ENCODE measurements at regions not wholly inside any gene's neighbourhood (a gene's known extent, or its start where the extent isn't known, plus 50 kb on each side); places are given as distances from the start of the nearest gene placed in this dataset.

DNA sequence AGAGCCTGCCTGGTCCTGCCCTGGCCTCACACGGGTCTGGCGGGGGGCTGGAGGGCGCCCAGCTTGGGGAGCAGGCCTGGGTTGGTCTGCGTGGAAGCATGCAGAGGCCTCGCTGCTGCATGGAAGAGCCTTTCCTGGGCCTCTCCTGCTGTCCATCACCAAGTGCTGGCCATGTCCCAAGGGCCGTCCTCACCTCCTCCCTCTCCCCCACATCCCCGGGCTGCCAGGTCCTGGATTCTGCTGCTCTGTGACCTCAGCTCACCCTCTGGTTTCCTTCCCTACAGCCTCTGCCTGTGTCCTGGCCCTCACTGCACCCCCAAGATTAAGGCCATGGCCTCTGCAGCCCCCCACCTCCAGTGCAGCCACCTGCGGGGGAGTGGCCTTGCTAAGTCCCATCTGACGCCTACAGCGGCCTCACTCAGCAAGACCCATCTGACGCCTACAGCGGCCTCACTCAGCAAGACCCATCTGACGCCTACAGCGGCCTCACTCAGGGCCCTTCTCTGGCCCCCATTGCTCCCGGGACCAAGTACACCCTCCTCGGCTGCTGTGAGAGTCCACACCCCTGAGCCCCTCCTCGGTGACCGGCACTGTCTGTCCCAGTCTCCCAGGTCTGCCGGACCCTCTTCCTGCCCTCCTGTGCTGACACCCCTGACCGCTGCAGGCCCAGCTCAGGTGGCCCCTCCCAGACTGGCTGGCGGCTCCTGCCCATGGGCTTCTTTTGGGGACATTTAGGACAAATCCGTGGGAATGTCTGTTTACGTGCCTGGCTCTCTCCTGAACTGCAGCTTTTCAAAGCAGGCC lies 119.5 kb upstream of the B3GAT1 start:
- H3K4me3 ChIP-seq (ENCODE audit: low read depth, low read length) = no peak overlapping the region
- DNase-seq (ENCODE audit: low read depth) = no peak
- TF ChIP-seq, protein P1, sequence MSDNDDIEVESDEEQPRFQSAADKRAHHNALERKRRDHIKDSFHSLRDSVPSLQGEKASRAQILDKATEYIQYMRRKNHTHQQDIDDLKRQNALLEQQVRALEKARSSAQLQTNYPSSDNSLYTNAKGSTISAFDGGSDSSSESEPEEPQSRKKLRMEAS (IDR thresholded peaks at IDR 0.05; ENCODE audit: low read depth, low read length) = no peak
- TF ChIP-seq MYC (IDR thresholded peaks at IDR 0.05; ENCODE audit: low read depth, low read length) = no peak
- TF ChIP-seq POLR2A (IDR thresholded peaks at IDR 0.05; ENCODE audit: extremely low read depth, insufficient read length) = no peak
- TF ChIP-seq, protein P2, sequence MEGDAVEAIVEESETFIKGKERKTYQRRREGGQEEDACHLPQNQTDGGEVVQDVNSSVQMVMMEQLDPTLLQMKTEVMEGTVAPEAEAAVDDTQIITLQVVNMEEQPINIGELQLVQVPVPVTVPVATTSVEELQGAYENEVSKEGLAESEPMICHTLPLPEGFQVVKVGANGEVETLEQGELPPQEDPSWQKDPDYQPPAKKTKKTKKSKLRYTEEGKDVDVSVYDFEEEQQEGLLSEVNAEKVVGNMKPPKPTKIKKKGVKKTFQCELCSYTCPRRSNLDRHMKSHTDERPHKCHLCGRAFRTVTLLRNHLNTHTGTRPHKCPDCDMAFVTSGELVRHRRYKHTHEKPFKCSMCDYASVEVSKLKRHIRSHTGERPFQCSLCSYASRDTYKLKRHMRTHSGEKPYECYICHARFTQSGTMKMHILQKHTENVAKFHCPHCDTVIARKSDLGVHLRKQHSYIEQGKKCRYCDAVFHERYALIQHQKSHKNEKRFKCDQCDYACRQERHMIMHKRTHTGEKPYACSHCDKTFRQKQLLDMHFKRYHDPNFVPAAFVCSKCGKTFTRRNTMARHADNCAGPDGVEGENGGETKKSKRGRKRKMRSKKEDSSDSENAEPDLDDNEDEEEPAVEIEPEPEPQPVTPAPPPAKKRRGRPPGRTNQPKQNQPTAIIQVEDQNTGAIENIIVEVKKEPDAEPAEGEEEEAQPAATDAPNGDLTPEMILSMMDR (IDR thresholded peaks at IDR 0.05; ENCODE audit: low read depth, low read length) = no peak

DNA sequence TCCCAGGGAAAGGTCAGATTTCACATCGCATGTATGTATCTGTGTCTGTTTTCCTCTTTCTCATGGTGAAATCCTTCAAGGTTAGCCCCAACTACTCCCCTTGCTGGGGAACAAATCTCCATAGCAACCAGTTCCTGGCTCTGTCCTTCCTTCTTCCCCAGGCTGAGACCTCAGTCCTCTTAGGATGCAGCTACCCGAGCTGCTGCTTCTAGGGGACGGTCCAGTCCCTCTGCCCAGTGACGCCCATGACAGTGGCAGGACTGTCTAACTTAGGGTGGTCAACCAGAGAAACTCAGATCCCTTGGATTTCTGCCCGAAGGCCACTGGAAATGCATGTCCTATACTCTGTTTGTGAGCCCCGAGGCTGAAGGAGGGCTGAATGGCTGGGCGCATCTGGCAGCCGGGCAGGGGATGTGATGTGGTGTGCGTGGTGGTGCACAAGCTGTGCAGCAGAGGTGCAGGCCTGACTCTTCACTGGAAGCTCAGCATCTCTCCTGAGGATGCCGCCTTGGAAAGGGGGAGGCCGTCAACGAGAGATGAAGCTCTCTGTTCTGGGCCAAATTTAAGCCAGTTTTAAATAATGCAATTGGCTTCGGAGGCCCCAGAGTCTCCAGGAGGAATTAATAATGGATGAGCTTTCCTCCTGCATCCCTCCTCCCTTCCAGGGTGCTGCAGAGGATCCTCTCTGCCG lies 118.7 kb upstream of the B3GAT1 start:
- TF ChIP-seq, protein P1 (IDR thresholded peaks at IDR 0.05; ENCODE audit: low read depth, low read length) = no peak
- TF ChIP-seq, protein P2 (IDR thresholded peaks at IDR 0.05; ENCODE audit: low read depth, low read length) = no peak
- TF ChIP-seq POLR2A (IDR thresholded peaks at IDR 0.05; ENCODE audit: extremely low read depth, insufficient read length) (no peak), MYC (IDR thresholded peaks at IDR 0.05; ENCODE audit: low read depth, low read length) (no peak)
- H3K4me3 ChIP-seq (ENCODE audit: low read depth, low read length) = no peak overlapping the region
- no peak for DNase-seq (ENCODE audit: low read depth)

DNA sequence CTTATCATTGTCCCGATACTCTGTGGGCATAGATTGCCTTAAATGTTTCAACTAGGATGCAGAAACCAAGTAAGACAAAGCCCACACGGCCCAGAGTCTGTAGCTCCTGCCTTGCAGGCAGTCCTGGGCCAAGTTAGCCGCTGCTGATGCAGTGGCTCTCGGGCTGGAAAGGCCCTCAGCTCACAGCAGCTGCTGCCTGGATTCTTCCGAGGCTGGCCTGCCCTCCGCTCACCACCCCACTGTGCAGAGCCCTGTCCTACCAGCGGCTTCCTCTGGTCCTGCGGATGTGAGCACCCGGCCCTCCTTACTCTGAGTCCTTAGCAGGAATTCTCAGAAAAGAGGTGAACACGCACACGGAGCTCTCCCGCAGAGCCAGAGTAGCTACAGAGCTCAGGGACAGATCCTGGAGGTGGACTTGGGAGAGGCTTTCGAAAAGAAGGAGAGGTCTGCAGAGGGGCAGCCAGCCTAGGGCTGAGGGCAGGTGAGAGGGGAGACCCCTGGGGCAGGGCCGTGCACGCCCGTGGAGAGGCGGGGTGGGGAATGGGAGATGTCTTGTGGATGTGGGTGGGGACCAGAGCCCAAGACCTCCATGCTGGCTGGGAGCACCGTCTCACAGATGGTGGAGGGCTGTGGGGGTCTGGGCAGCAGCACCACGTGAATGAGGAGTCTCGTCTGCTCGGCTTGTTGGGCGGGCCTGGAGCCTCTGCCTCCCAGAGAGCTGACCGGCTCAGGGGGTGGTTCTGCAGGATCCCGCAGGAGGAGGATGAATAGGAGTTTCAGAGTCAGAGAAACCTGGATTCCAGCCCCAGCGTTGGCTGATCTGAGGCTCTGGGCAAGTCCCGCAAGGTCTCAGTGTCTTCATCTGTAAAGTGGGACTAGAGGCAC lies 117.4 kb upstream of the B3GAT1 start:
- H3K4me3 ChIP-seq (ENCODE audit: low read depth, low read length) = no peak overlapping the region
- DNase-seq (ENCODE audit: low read depth) = no peak
- TF ChIP-seq, protein P2 (IDR thresholded peaks at IDR 0.05; ENCODE audit: low read depth, low read length) = no peak
- TF ChIP-seq, protein P1 (IDR thresholded peaks at IDR 0.05; ENCODE audit: low read depth, low read length) = no peak
- TF ChIP-seq MYC (IDR thresholded peaks at IDR 0.05; ENCODE audit: low read depth, low read length) = no peak
- TF ChIP-seq POLR2A (IDR thresholded peaks at IDR 0.05; ENCODE audit: extremely low read depth, insufficient read length) = no peak

DNA sequence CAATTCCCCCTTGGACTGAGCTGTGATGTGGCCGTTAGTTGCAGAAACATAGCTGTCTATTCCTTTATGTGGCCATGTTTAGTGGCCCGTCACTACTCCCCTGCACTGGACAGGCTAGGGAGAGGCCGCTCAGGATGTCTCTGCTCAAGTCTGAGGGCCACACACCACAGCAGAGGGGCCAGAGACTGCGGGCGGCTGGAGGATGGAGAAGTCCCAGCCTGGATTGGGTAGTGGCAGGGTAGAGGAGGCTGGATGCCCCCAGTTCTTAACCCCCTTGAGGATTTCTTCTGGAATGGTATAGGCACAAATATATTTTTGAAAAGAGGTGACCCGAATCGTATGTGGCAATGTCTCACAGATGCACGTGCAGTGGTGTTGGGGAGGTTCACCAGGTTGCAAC lies 116.4 kb upstream of the B3GAT1 start:
- DNase-seq (ENCODE audit: low read depth) = no peak
- TF ChIP-seq MYC (IDR thresholded peaks at IDR 0.05; ENCODE audit: low read depth, low read length) (no peak), POLR2A (IDR thresholded peaks at IDR 0.05; ENCODE audit: extremely low read depth, insufficient read length) (no peak)
- TF ChIP-seq, protein P2 (IDR thresholded peaks at IDR 0.05; ENCODE audit: low read depth, low read length) = no peak
- TF ChIP-seq, protein P1 (IDR thresholded peaks at IDR 0.05; ENCODE audit: low read depth, low read length) = no peak
- H3K4me3 ChIP-seq (ENCODE audit: low read depth, low read length) = no peak overlapping the region

DNA sequence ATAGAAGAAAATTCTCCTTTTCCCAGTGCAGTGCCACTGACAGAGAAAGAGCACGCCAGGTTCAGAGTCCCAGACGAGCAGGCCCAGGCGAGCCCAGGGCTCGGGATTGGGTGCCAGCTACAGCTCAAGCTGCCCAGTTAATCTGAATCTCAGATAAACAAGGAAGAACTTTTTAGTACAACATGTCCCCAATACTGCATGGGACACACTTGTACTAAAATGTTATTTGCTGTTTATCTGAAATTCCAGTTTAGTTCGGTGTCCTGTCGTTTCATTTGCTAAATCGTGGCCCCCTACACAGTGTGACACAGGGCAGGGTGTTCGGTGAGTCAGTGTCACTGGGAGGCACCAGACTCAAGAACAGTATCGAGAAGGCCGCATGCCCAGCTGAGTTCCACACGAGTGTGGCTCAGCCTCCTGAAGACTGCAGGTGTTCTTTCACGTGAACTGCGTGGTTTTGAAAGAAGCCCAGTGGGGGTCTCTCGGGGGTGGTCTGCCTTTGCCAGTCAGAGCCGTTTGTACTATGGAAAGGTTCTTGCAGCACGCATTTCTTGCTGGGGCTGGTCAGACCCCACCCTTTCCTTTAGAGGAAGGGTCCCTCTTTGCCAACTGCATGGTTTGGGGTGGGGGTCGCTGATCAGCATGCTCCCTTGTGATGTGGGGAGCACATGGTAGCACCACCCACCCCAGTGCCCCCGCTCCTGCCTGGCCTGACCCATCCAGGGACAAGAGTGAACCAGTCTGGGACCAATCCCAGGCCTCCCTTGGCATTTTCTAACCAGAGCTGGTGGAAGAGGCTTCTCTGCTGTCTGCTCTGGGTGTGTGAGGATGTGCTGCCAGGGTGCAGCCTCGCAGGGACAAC lies 115.6 kb upstream of the B3GAT1 start:
- DNase-seq (ENCODE audit: low read depth) = no peak
- no peak overlapping the region for H3K4me3 ChIP-seq (ENCODE audit: low read depth, low read length)
- no peak for TF ChIP-seq MYC (IDR thresholded peaks at IDR 0.05; ENCODE audit: low read depth, low read length)
- TF ChIP-seq, protein P1 (IDR thresholded peaks at IDR 0.05; ENCODE audit: low read depth, low read length) = no peak
- no peak for TF ChIP-seq POLR2A (IDR thresholded peaks at IDR 0.05; ENCODE audit: extremely low read depth, insufficient read length)
- TF ChIP-seq, protein P2 (IDR thresholded peaks at IDR 0.05; ENCODE audit: low read depth, low read length) = no peak

Data from NB4 (cell line).